ENCODE measurements at regions not wholly inside any gene's neighbourhood (a gene's known extent, or its start where the extent isn't known, plus 50 kb on each side); places are given as distances from the start of the nearest gene placed in this dataset.

DNA sequence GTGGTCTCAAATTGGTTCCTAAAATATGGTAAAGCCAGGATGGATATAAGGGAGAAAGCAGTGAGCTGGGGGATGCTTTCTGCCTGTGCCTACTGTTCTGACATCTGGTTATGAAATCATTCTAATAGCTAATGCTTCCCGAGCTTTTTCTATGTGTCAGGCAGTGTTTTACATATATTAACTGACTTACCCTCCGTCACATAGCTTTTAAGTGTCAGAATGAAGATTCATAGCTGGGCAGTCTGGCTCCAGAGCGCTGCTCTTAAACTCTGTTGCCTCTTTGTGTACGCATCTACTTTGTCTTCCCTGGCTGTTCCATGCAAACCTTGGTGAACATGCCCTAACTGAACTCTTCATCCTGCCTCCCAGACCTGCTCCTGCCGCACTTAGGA is 195.7 kb downstream of the LPIN1 start:
- no peaks in the 10 kb centered on the region for H3K9me3 ChIP-seq
- 80 to 86% methylated on average over 5 of the region's 5 CpGs for WGBS, 2 donors
- DNase-seq: no peak
- H3K4me3 ChIP-seq: no peak overlapping the region
- no peak overlapping the region for H3K27ac ChIP-seq
- no peak for TF ChIP-seq POLR2A (IDR thresholded peaks at IDR 0.05)
- TF ChIP-seq POLR2AphosphoS5 (IDR thresholded peaks at IDR 0.05): no peak
- no peak for TF ChIP-seq EP300 (IDR thresholded peaks at IDR 0.05)
- TF ChIP-seq, protein P1, sequence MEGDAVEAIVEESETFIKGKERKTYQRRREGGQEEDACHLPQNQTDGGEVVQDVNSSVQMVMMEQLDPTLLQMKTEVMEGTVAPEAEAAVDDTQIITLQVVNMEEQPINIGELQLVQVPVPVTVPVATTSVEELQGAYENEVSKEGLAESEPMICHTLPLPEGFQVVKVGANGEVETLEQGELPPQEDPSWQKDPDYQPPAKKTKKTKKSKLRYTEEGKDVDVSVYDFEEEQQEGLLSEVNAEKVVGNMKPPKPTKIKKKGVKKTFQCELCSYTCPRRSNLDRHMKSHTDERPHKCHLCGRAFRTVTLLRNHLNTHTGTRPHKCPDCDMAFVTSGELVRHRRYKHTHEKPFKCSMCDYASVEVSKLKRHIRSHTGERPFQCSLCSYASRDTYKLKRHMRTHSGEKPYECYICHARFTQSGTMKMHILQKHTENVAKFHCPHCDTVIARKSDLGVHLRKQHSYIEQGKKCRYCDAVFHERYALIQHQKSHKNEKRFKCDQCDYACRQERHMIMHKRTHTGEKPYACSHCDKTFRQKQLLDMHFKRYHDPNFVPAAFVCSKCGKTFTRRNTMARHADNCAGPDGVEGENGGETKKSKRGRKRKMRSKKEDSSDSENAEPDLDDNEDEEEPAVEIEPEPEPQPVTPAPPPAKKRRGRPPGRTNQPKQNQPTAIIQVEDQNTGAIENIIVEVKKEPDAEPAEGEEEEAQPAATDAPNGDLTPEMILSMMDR (IDR thresholded peaks at IDR 0.05): no peak
- no peaks in the 10 kb centered on the region for H3K27me3 ChIP-seq
- no peaks in the 10 kb centered on the region for H3K36me3 ChIP-seq
- intact Hi-C loops (cut with DNase I): no loop called here
- H3K4me1 ChIP-seq: no peaks in the 10 kb centered on the region

GRCh38 chr2:11944311-11944710 is 197.9 kb downstream of the LPIN1 start:
- TF ChIP-seq, protein P1 (IDR thresholded peaks at IDR 0.05): no peak
- TF ChIP-seq POLR2A (IDR thresholded peaks at IDR 0.05) (no peak), POLR2AphosphoS5 (IDR thresholded peaks at IDR 0.05) (no peak), EP300 (IDR thresholded peaks at IDR 0.05) (no peak)
- Histone ChIP-seq H3K9me3 (no peaks in the 10 kb centered on the region), H3K4me1 (no peaks in the 10 kb centered on the region), H3K36me3 (no peaks in the 10 kb centered on the region), H3K4me3 (no peak overlapping the region), H3K27ac (no peak overlapping the region), H3K27me3 (no peaks in the 10 kb centered on the region)
- no peak for DNase-seq
- intact Hi-C loops (cut with DNase I): no loop called here
- WGBS, 2 donors: 70 to 79% methylated on average over 4 of the region's 4 CpGs

DNA sequence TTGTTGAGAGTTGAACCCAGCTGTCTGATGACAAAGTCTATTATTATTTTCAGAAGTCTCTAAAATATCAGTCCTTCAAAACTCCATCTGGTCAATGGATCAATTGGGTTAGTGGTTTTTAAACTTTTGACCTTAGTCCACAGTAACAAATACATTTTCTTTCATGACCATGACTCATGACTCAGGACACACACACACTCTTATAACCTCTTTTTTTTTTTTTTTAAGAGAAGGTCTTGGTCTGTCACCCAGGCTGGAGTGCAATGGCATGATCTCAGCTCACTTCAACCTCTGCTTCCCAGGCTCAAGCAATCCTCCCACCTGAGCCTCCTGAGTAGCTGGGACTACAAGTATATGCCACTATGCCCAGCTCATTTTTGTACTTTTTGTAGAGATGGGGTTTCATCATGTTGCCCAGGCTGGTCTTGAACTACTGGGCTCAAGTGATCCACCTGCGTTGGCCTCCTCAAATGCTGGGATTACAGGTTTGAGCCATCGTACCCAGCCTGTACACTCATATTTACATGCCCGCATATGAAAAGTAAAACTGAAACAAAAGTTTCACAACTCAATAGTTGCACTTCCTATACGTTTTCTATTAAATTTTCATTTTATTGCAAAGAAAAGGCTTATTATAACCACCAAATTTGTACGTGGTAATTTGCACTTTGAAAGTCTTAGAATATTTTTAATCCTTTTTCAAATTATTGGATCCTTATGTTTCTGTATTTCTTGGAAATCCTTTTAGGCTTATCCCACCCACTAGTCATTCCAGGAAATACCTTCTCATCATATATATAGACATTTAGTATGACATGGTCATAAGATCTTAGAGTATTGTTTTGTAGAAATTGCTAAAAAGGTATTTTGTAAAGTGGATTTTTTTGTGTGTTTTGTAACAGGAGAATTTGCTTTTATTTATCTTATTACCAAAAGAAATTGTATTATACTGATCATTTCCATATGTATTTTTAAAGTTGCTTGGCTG is 199.0 kb downstream of the LPIN1 start:
- H3K4me1 ChIP-seq: peaks cover 0 to 10% (median 10%) of the 10 kb centered on the region in 4 donors
- no peaks in the 10 kb centered on the region for H3K36me3 ChIP-seq
- TF ChIP-seq POLR2A (IDR thresholded peaks at IDR 0.05) (no peak), EP300 (IDR thresholded peaks at IDR 0.05) (no peak), POLR2AphosphoS5 (IDR thresholded peaks at IDR 0.05) (no peak)
- TF ChIP-seq, protein P1 (IDR thresholded peaks at IDR 0.05): no peak
- 18 to 31% methylated on average over 5 of the region's 5 CpGs for WGBS, 2 donors
- no peak for DNase-seq
- no peak overlapping the region for H3K27ac ChIP-seq
- no peaks in the 10 kb centered on the region for H3K9me3 ChIP-seq
- H3K27me3 ChIP-seq: no peaks in the 10 kb centered on the region
- H3K4me3 ChIP-seq: no peak overlapping the region
- intact Hi-C loops (cut with DNase I): no loop called here

GRCh38 chr2:11947956-11948355 is 201.5 kb downstream of the LPIN1 start:
- H3K9me3 ChIP-seq: no peaks in the 10 kb centered on the region
- no peak overlapping the region for H3K27ac ChIP-seq
- TF ChIP-seq, protein P1 (IDR thresholded peaks at IDR 0.05): no peak
- TF ChIP-seq POLR2AphosphoS5 (IDR thresholded peaks at IDR 0.05) (no peak), EP300 (IDR thresholded peaks at IDR 0.05) (no peak), POLR2A (IDR thresholded peaks at IDR 0.05) (no peak)
- intact Hi-C loops (cut with DNase I): no loop called here
- H3K4me3 ChIP-seq: no peak overlapping the region
- H3K27me3 ChIP-seq: no peaks in the 10 kb centered on the region
- no peak for DNase-seq
- peaks cover 0 to 10% (median 10%) of the 10 kb centered on the region in 4 donors for H3K4me1 ChIP-seq
- 94 to 96% methylated on average over 4 of the region's 4 CpGs for WGBS, 2 donors
- no peaks in the 10 kb centered on the region for H3K36me3 ChIP-seq
